Activated naive CD4-positive, alpha-beta T cell treated with anti-CD3 and anti-CD28 coated beads for 36 hours (primary cell): ENCODE measurements at regions not wholly inside any gene's neighbourhood (a gene's known extent, or its start where the extent isn't known, plus 50 kb on each side); places are given as distances from the start of the nearest gene placed in this dataset.

Experiments
- CTCF ChIA-PET: fragments of 350-600 bp; sonication (Branson Sonifier 250); formaldehyde crosslinking; loops from one replicate; lab custom pipeline; 2021; ENCODE audit warnings: antibody characterized with exemption; lab: Charles Lee
- DNase-seq: peaks from one replicate; pipeline ENCODE4 v3.0.0-alpha.2; 2020
- H3K27ac Mint-ChIP-seq: one replicate; pipeline ENCODE4 v1.8.0; 2021; ENCODE audit warnings: mild to moderate bottlenecking, mixed read lengths
- H3K27me3 Mint-ChIP-seq: one replicate; pipeline ENCODE4 v1.8.0; 2021; ENCODE audit warnings: low read depth, mixed read lengths
- H3K36me3 Mint-ChIP-seq: one replicate; pipeline ENCODE4 v1.8.0; 2021; ENCODE audit warnings: low read depth, mixed read lengths
- H3K4me1 Mint-ChIP-seq: one replicate; pipeline ENCODE4 v1.8.0; 2021; ENCODE audit warnings: low read depth, mixed read lengths
- H3K4me3 Mint-ChIP-seq: one replicate; pipeline ENCODE4 v1.8.0; 2021; ENCODE audit warnings: mild to moderate bottlenecking, moderate library complexity, mixed read lengths
- H3K9me3 Mint-ChIP-seq: one replicate; pipeline ENCODE4 v1.8.0; 2021; ENCODE audit warnings: mixed read lengths
- intact Hi-C: fragments of 100-400 bp; cut with micrococcal nuclease; formaldehyde crosslinking; loops from one replicate; pipeline ENCODE4 v1.15.1; 2023

- Mint-ChIP-seq H3K36me3 (no peaks in the 10 kb centered on the region), H3K9me3 (no peaks in the 10 kb centered on the region), H3K4me3 (no peak overlapping the region), H3K27ac (no peak overlapping the region), H3K4me1 (no peaks in the 10 kb centered on the region), H3K27me3 (no peaks in the 10 kb centered on the region)
- CTCF ChIA-PET = no interaction called here
- no peak for DNase-seq
- intact Hi-C loops = no loop called here
These were observed 224.1 kb downstream of the ACTL7B start for GRCh38 chr9:108631496-108632285.

- no peak for DNase-seq
- Mint-ChIP-seq H3K27ac (no peak overlapping the region), H3K27me3 (no peaks in the 10 kb centered on the region), H3K4me3 (no peak overlapping the region), H3K4me1 (no peaks in the 10 kb centered on the region), H3K36me3 (no peaks in the 10 kb centered on the region), H3K9me3 (peaks cover 3% of the 10 kb centered on the region)
- CTCF ChIA-PET = no interaction called here
- intact Hi-C loops = no loop called here
These were observed 227.5 kb downstream of the ACTL7B start for GRCh38 chr9:108628316-108628715.

GRCh38 chr9:108626743-108627142 lies 229.0 kb downstream of the ACTL7B start:
- H3K4me3 Mint-ChIP-seq = no peak overlapping the region
- H3K27ac Mint-ChIP-seq = no peak overlapping the region
- no peak for DNase-seq
- CTCF ChIA-PET = no interaction called here
- peaks cover 3% of the 10 kb centered on the region for H3K9me3 Mint-ChIP-seq
- H3K36me3 Mint-ChIP-seq = no peaks in the 10 kb centered on the region
- intact Hi-C loops = no loop called here
- no peaks in the 10 kb centered on the region for H3K4me1 Mint-ChIP-seq
- H3K27me3 Mint-ChIP-seq = no peaks in the 10 kb centered on the region

GRCh38 chr9:108621991-108622855 lies 233.6 kb downstream of the ACTL7B start:
- H3K27ac Mint-ChIP-seq = no peak overlapping the region
- H3K4me3 Mint-ChIP-seq = no peak overlapping the region
- no peaks in the 10 kb centered on the region for H3K4me1 Mint-ChIP-seq
- no peaks in the 10 kb centered on the region for H3K36me3 Mint-ChIP-seq
- DNase-seq = no peak
- peaks cover 4% of the 10 kb centered on the region for H3K9me3 Mint-ChIP-seq
- CTCF ChIA-PET = interaction anchor here (0.7 kb wide), 1 partner anchor 649 kb away, joined by 3 read pairs; no protein-coding TSS in a partner anchor
- intact Hi-C loops = no loop called here
- peaks cover 3% of the 10 kb centered on the region for H3K27me3 Mint-ChIP-seq

GRCh38 chr9:108620767-108621166 lies 235.0 kb downstream of the ACTL7B start:
- Mint-ChIP-seq H3K9me3 (peaks cover 6% of the 10 kb centered on the region), H3K4me1 (no peaks in the 10 kb centered on the region), H3K36me3 (no peaks in the 10 kb centered on the region), H3K27ac (no peak overlapping the region), H3K27me3 (peaks cover 3% of the 10 kb centered on the region), H3K4me3 (no peak overlapping the region)
- CTCF ChIA-PET = no interaction called here
- DNase-seq = no peak
- intact Hi-C loops = no loop called here

GRCh38 chr9:108618906-108619550 lies 236.8 kb downstream of the ACTL7B start:
- CTCF ChIA-PET = no interaction called here
- Mint-ChIP-seq H3K9me3 (peaks cover 3% of the 10 kb centered on the region), H3K27me3 (peaks cover 3% of the 10 kb centered on the region), H3K36me3 (no peaks in the 10 kb centered on the region), H3K4me1 (no peaks in the 10 kb centered on the region), H3K4me3 (no peak overlapping the region), H3K27ac (no peak overlapping the region)
- intact Hi-C loops = no loop called here
- no peak for DNase-seq

GRCh38 chr9:108617676-108618075 lies 238.1 kb downstream of the ACTL7B start:
- CTCF ChIA-PET = no interaction called here
- Mint-ChIP-seq H3K4me3 (no peak overlapping the region), H3K27ac (no peak overlapping the region), H3K4me1 (no peaks in the 10 kb centered on the region), H3K27me3 (peaks cover 3% of the 10 kb centered on the region), H3K9me3 (peaks cover 3% of the 10 kb centered on the region), H3K36me3 (no peaks in the 10 kb centered on the region)
- intact Hi-C loops = no loop called here
- DNase-seq = no peak

GRCh38 chr9:108615152-108615551 lies 240.6 kb downstream of the ACTL7B start:
- no peak for DNase-seq
- H3K9me3 Mint-ChIP-seq = peaks cover 3% of the 10 kb centered on the region
- no peaks in the 10 kb centered on the region for H3K27me3 Mint-ChIP-seq
- no peak overlapping the region for H3K4me3 Mint-ChIP-seq
- CTCF ChIA-PET = interaction anchor here (0.7 kb wide), 1 partner anchor 51 kb away, joined by 4 read pairs; no protein-coding TSS in a partner anchor
- H3K36me3 Mint-ChIP-seq = no peaks in the 10 kb centered on the region
- H3K4me1 Mint-ChIP-seq = no peaks in the 10 kb centered on the region
- H3K27ac Mint-ChIP-seq = no peak overlapping the region
- intact Hi-C loops = no loop called here

GRCh38 chr9:108612513-108612912 lies 243.3 kb downstream of the ACTL7B start:
- H3K27ac Mint-ChIP-seq = no peak overlapping the region
- H3K4me1 Mint-ChIP-seq = no peaks in the 10 kb centered on the region
- H3K36me3 Mint-ChIP-seq = no peaks in the 10 kb centered on the region
- H3K9me3 Mint-ChIP-seq = peaks cover 2% of the 10 kb centered on the region
- CTCF ChIA-PET = no interaction called here
- H3K4me3 Mint-ChIP-seq = no peak overlapping the region
- intact Hi-C loops = no loop called here
- DNase-seq = no peak
- no peaks in the 10 kb centered on the region for H3K27me3 Mint-ChIP-seq

GRCh38 chr9:108609897-108610253 lies 245.9 kb downstream of the ACTL7B start:
- H3K36me3 Mint-ChIP-seq = no peaks in the 10 kb centered on the region
- no peaks in the 10 kb centered on the region for H3K9me3 Mint-ChIP-seq
- H3K4me3 Mint-ChIP-seq = no peak overlapping the region
- H3K4me1 Mint-ChIP-seq = no peaks in the 10 kb centered on the region
- H3K27me3 Mint-ChIP-seq = no peaks in the 10 kb centered on the region
- intact Hi-C loops = no loop called here
- no peak for DNase-seq
- no peak overlapping the region for H3K27ac Mint-ChIP-seq
- CTCF ChIA-PET = no interaction called here

GRCh38 chr9:108609227-108609896 lies 246.4 kb downstream of the ACTL7B start:
- no peaks in the 10 kb centered on the region for H3K4me1 Mint-ChIP-seq
- CTCF ChIA-PET = no interaction called here
- H3K27ac Mint-ChIP-seq = no peak overlapping the region
- no peak overlapping the region for H3K4me3 Mint-ChIP-seq
- no peaks in the 10 kb centered on the region for H3K36me3 Mint-ChIP-seq
- DNase-seq = no peak
- intact Hi-C loops = no loop called here
- peaks cover 1% of the 10 kb centered on the region for H3K27me3 Mint-ChIP-seq
- H3K9me3 Mint-ChIP-seq = no peaks in the 10 kb centered on the region

GRCh38 chr9:108607607-108608006 lies 248.2 kb downstream of the ACTL7B start:
- intact Hi-C loops = no loop called here
- Mint-ChIP-seq H3K4me1 (no peaks in the 10 kb centered on the region), H3K27ac (no peak overlapping the region), H3K4me3 (no peak overlapping the region), H3K27me3 (peaks cover 2% of the 10 kb centered on the region), H3K36me3 (no peaks in the 10 kb centered on the region), H3K9me3 (no peaks in the 10 kb centered on the region)
- CTCF ChIA-PET = no interaction called here
- DNase-seq = no peak
